Transverse colon (tissue), 4 donors: ENCODE measurements at regions not wholly inside any gene's neighbourhood (a gene's known extent, or its start where the extent isn't known, plus 50 kb on each side); places are given as distances from the start of the nearest gene placed in this dataset.

Source experiments
- DNase-seq: peaks from one replicate; pipeline ENCODE4 v3.0.0-alpha.2; 2019
- H3K27ac ChIP-seq, 4 donors: fragments of 200-600 bp; sonication (generic); 2 replicates each; pipeline ENCODE4 v1.5.1; 2016 to 2018; ENCODE audit warnings: inconsistent platforms in 4 of 4
- H3K27me3 ChIP-seq: fragments of 200-600 bp; sonication (generic); 2 replicates; pipeline ENCODE4 v1.5.1; 2017; ENCODE audit warnings: inconsistent platforms
- H3K36me3 ChIP-seq, 4 donors: fragments of 200-600 bp; sonication (generic); 2 replicates each; pipeline ENCODE4 v1.5.1; 2017 to 2019; ENCODE audit warnings: inconsistent platforms in 4 of 4
- H3K4me1 ChIP-seq, 4 donors: fragments of 200-600 bp; sonication (generic); 2 replicates each; pipeline ENCODE4 v1.5.1; 2017 to 2020; ENCODE audit warnings: inconsistent platforms in 4 of 4
- H3K4me3 ChIP-seq, 4 donors: fragments of 200-600 bp; sonication (generic); 1 replicate in 1 of 4; 2 replicates in 3 of 4; pipeline versions ENCODE4 v1.5.1 to v1.6.1; 2017 to 2019; ENCODE audit warnings: inconsistent platforms in 4 of 4
- H3K9me3 ChIP-seq, 2 donors: fragments of 200-600 bp; sonication (generic); 2 replicates each; pipeline ENCODE4 v1.5.1; 2017 to 2019; ENCODE audit warnings: inconsistent platforms in 2 of 2
- CTCF ChIP-seq, 5 experiments: fragments of 200-600 bp in 3 of 5; fragments of 450-650 bp in 2 of 5; sonication (generic) in 3 of 5; IDR thresholded peaks; 1 replicate in 2 of 5; 2 replicates in 3 of 5; pipeline ENCODE4 v1.5.1; 2016 to 2017; ENCODE audit warnings: antibody characterized with exemption in 5 of 5, inconsistent platforms in 3 of 5, mild to moderate bottlenecking in 2 of 5, moderate library complexity in 1 of 5
- EP300 ChIP-seq: sonication (generic); formaldehyde crosslinking; IDR thresholded peaks from one replicate; pipeline ENCODE4 v1.6.1; 2017; ENCODE audit warnings: antibody characterized with exemption, low read depth
- POLR2A ChIP-seq: fragments of 450-650 bp; IDR thresholded peaks from one replicate; pipeline ENCODE4 v1.6.1; 2016; ENCODE audit warnings: antibody characterized with exemption, mild to moderate bottlenecking, moderate library complexity
- POLR2AphosphoS5 ChIP-seq, 3 donors: sonication (generic); formaldehyde crosslinking; IDR thresholded peaks; one replicate each; pipeline ENCODE4 v1.6.1; 2016; ENCODE audit warnings: antibody characterized with exemption in 3 of 3
- WGBS, 2 donors: methylation state at CpG; one replicate each; pipeline ENCODE4 v1.1.5; 2018; ENCODE audit warnings: low coverage in 1 of 2; 5-methylcytosine and 5-hydroxymethylcytosine counted together
- in situ Hi-C, 4 donors: fragments of 200-750 bp; cut with MboI; loops; one replicate each; pipeline versions ENCODE4 v1.15.0 to v1.15.1; 2017; ENCODE audit warnings: low sequenced_read_pairs in 3 of 4, low pct_ligation_motif_present in 1 of 4, low pct_unique_long_range_greater_than_20kb in 1 of 4
- intact Hi-C: fragments of 100-400 bp; cut with DNase I; formaldehyde crosslinking; loops from one replicate; pipeline ENCODE4 v1.15.1; 2023; ENCODE audit warnings: low total_unique reads

- H3K4me3 ChIP-seq, result no peak overlapping the region
- 73 to 75% methylated on average over 1 of the region's 1 CpG for WGBS, 2 donors
- in situ Hi-C loops, result no loop called here
- H3K9me3 ChIP-seq, result no peaks in the 10 kb centered on the region
- TF ChIP-seq POLR2AphosphoS5 (IDR thresholded peaks at IDR 0.05) (no peak), CTCF (IDR thresholded peaks at IDR 0.05) (no peak), POLR2A (no peak), EP300 (no peak)
- H3K27ac ChIP-seq, result no peak overlapping the region
- no peaks in the 10 kb centered on the region for H3K4me1 ChIP-seq
- H3K36me3 ChIP-seq, result no peaks in the 10 kb centered on the region
- no peak for DNase-seq
- intact Hi-C loops, result no loop called here
- H3K27me3 ChIP-seq, result no peaks in the 10 kb centered on the region
Observed at GRCh38 chr17:13741744-13742143, 140.0 kb upstream of the HS3ST3A1 start.

- in situ Hi-C loops, result no loop called here
- H3K9me3 ChIP-seq, result no peaks in the 10 kb centered on the region
- no peak for DNase-seq
- no peak for TF ChIP-seq CTCF (IDR thresholded peaks at IDR 0.05)
- no peak for TF ChIP-seq POLR2AphosphoS5 (IDR thresholded peaks at IDR 0.05)
- no peak for TF ChIP-seq EP300
- no peak for TF ChIP-seq POLR2A
- intact Hi-C loops, result no loop called here
- no peaks in the 10 kb centered on the region for H3K36me3 ChIP-seq
- no peaks in the 10 kb centered on the region for H3K4me1 ChIP-seq
- no peak overlapping the region for H3K4me3 ChIP-seq
- H3K27me3 ChIP-seq, result no peaks in the 10 kb centered on the region
- H3K27ac ChIP-seq, result no peak overlapping the region
- 98% methylated on average over 3 of the region's 3 CpGs; no CpG with 5 or more reads in 1 of the 2 donors for WGBS, 2 donors
Observed at GRCh38 chr17:13743906-13744305, 142.2 kb upstream of the HS3ST3A1 start.

GRCh38 chr17:13746404-13746803 is 144.7 kb upstream of the HS3ST3A1 start:
- Histone ChIP-seq H3K36me3 (no peaks in the 10 kb centered on the region), H3K4me3 (no peak overlapping the region), H3K27ac (no peak overlapping the region), H3K9me3 (no peaks in the 10 kb centered on the region), H3K27me3 (no peaks in the 10 kb centered on the region), H3K4me1 (no peaks in the 10 kb centered on the region)
- intact Hi-C loops, result no loop called here
- no peak for DNase-seq
- in situ Hi-C loops, result no loop called here
- TF ChIP-seq EP300, result no peak
- no peak for TF ChIP-seq POLR2AphosphoS5 (IDR thresholded peaks at IDR 0.05)
- no peak for TF ChIP-seq CTCF (IDR thresholded peaks at IDR 0.05)
- no peak for TF ChIP-seq POLR2A
- 57 to 73% methylated on average over 6 to 9 of the region's 9 CpGs for WGBS, 2 donors

- no peak overlapping the region for H3K27ac ChIP-seq
- no peak overlapping the region for H3K4me3 ChIP-seq
- TF ChIP-seq CTCF (IDR thresholded peaks at IDR 0.05), result no peak
- TF ChIP-seq POLR2A, result no peak
- H3K4me1 ChIP-seq, result no peaks in the 10 kb centered on the region
- DNase-seq, result no peak
- in situ Hi-C loops, result no loop called here
- 87 to 94% methylated on average over 2 to 5 of the region's 5 CpGs for WGBS, 2 donors
- no peaks in the 10 kb centered on the region for H3K36me3 ChIP-seq
- H3K27me3 ChIP-seq, result no peaks in the 10 kb centered on the region
- intact Hi-C loops, result no loop called here
- H3K9me3 ChIP-seq, result no peaks in the 10 kb centered on the region
Observed at GRCh38 chr17:13749166-13749890, 147.6 kb upstream of the HS3ST3A1 start.
